Omental fat pad (tissue), 3 donors: ENCODE measurements at regions not wholly inside any gene's neighbourhood (a gene's known extent, or its start where the extent isn't known, plus 50 kb on each side); places are given as distances from the start of the nearest gene placed in this dataset.

Source experiments
- ATAC-seq: fragments of 150-250 bp; one replicate; pipeline ENCODE4 v1.9.1; 2016; ENCODE audit warnings: mild to moderate bottlenecking, moderate library complexity; ENCODE audit not compliant: low FRiP score
- DNase-seq: peaks from one replicate; pipeline ENCODE4 v3.0.0-alpha.2; 2019; ENCODE audit warnings: low spot score
- CTCF ChIP-seq, 3 donors: fragments of 450-650 bp; IDR thresholded peaks; one replicate each; pipeline ENCODE4 v1.5.1; 2016 to 2017; ENCODE audit warnings: antibody characterized with exemption in 3 of 3, mild to moderate bottlenecking in 3 of 3, moderate library complexity in 2 of 3

GRCh38 chr11:121700968-121701367 is 248.2 kb upstream of the SORL1-AS1 start:
- ATAC-seq (no peak), DNase-seq (no peak)
- no peak for TF ChIP-seq CTCF (IDR thresholded peaks at IDR 0.05)

DNA sequence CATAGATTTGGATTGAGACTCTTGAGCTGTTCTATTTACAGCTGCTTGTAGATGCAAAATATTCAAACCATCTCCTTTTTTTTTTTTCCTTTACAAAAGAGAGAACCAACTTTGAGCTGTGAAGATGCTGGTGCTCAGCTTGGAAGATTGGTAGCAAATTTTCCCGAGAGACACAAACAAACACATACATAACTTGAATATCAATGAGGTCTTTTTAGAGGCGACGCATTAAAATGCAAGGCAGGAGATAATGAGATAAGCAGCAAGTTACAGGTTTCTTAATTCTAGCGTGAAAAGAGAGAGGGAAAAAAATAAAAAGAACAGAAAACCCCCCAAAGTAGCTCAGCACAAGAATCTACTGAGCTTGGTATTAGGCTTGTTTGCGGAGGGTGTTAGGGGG is 247.0 kb upstream of the SORL1-AS1 start:
- no peak for TF ChIP-seq CTCF (IDR thresholded peaks at IDR 0.05)
- ATAC-seq (no peak), DNase-seq (no peak)

DNA sequence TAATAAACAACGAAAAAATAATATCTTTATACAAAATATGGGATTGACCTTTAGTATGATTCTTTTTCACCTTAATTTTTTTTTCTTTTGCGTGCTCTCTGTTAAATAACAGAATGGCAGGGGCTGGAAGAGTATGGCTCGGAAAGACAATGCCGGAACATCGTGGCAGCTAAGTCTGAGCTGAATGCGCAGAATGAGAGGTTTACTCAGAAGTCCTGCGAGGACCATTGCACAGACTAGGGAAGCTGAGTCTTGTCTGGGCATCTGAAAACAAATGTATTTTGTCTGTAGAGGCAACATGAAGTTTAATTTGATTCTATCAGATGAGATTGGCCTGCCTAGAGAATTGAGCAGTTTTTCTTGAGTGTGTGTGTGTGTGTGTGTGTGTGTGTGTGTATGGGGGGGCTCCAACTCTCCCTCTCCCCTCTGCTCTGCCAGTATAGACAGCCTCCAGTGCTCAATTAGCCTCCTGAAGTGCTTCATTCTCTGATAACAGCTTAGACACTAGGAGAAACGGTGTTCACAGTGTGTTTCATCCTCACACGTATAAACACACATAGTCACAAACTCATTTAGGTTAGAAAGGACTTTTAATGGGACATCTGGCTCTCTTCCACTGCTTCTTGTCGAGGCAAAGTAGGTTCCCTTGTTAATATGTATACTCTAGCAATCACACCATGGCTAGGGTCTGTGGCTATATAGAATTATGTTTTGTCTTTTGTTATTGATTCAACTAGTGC is 244.3 kb upstream of the SORL1-AS1 start:
- no peak for TF ChIP-seq CTCF (IDR thresholded peaks at IDR 0.05)
- no peak for ATAC-seq
- no peak for DNase-seq

DNA sequence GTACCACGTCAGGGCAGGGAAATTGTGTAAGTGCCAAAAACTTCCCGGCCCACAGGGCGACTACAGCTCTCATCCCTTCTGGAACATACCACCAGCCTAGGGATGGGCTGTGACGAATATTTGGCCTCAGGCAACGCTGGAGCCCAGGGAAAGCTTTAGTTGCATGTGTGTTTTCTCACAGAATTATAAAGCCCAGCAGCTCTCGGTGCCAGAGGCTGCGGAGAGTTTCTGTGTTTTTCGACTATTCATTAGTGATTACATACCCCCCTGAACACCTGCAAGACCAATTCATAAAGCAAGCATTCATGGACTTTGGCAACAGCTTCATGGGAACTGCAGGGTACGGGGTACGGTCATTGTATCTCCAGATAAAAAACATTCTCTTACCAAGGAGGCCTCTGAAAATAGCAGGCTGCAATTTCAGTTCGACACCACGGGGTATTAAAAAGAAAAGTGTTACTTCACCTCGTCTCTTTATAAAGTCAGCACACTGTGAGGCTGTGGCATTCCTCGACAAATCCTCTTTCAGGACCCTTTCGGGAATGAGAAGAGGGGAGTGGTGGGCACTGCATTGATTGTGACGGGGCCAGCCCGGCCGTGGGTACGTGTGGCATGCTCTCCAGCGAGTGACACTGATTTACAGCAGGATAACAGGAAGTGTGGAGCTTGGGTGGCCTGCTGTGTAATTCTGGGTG is 243.6 kb upstream of the SORL1-AS1 start:
- no peak for ATAC-seq
- no peak for TF ChIP-seq CTCF (IDR thresholded peaks at IDR 0.05)
- DNase-seq = no peak

DNA sequence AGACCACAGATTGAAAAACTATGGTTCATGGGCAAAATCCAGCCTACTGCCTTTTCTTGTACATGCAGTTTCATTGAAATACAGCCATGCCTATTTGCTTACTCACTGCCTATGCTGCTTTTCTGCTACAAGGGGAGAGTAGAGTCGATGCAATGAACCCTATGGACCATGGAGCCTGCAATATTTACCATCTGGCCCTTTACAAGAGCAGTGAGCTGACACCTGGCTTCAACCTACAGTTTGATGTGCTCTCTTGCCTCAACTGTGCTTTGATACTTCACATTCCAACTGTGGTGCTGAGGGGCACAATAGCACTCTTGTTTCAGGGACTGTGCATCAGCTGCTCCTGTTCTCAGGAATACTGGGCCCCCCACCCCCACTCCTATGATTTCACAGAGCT is 239.5 kb upstream of the SORL1-AS1 start:
- TF ChIP-seq CTCF (IDR thresholded peaks at IDR 0.05) = no peak
- no peak for ATAC-seq
- no peak for DNase-seq

DNA sequence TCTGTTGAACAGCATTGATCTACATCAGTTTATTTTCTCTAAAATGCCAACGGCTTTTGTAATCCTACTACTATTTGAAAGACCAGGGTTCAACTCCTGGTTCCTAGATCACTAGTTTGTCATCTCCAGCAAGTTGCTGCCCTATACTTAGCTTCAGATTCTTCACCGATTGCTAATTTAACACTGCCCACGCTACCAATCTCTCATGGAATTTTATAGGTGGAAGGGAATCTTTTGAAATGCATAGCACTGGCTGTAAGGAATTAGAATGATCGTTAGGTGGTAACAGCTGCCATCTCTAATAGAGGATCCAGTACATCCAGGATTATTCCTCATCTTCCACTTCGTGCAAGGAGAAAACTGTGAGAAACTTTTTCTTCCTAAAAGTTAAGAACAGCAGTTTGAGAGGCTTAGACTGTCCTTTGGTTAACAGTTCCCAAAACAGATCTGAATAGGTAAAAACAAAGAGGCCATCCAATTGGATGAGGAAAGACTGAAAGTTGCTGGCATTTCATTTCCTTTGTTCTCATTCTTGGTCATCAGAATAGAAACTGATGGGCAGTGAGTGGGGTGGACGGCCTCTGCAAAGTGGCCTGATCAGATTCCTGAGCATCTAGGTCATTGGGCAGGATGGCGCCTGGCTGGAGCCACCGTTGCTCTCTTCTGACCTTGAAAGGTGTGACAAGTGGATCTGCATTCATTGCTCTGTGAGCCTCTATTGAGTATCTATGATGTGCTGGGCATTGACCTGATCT is 236.3 kb upstream of the SORL1-AS1 start:
- TF ChIP-seq CTCF (IDR thresholded peaks at IDR 0.05) = no peak
- DNase-seq (no peak), ATAC-seq (no peak)
